ENCODE measurements at regions not wholly inside any gene's neighbourhood (a gene's known extent, or its start where the extent isn't known, plus 50 kb on each side); places are given as distances from the start of the nearest gene placed in this dataset.
A peak's percentile ranks its signal among the peaks of the same experiment; 100 is the strongest.

DNA sequence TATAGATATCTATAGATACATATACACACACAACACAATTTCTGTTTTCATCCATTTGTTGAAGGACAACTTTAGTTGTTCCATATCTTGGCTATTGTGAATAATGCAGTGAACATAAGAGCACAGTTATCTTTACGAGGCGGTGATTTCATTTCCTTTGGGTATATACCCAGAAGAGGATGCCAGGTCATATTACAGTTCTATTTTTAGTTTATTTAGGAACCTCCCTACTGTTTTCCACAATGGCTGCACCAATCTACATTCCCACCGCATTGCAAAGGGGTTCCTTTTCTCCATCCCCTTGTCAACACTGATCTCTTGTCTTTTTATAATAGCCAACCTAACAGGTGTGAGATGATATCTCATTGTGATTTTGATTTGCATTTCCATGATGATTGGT is 143.4 kb upstream of the ARHGAP5 start (continued):
- TF ChIP-seq, protein P1, sequence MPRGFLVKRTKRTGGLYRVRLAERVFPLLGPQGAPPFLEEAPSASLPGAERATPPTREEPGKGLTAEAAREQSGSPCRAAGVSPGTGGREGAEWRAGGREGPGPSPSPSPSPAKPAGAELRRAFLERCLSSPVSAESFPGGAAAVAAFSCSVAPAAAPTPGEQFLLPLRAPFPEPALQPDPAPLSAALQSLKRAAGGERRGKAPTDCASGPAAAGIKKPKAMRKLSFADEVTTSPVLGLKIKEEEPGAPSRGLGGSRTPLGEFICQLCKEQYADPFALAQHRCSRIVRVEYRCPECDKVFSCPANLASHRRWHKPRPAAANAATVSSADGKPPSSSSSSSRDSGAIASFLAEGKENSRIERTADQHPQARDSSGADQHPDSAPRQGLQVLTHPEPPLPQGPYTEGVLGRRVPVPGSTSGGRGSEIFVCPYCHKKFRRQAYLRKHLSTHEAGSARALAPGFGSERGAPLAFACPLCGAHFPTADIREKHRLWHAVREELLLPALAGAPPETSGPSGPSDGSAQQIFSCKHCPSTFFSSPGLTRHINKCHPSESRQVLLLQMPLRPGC (tag by site-specific recombination; IDR thresholded peaks at IDR 0.05) = no peak; the same call in 1 of the 2 replicates
- TF ChIP-seq SCRT2 (tag by site-specific recombination; IDR thresholded peaks at IDR 0.05) (no peak), ZNF654 (tag by site-specific recombination; IDR thresholded peaks at IDR 0.05; ENCODE audit: low read depth) (peak; percentile 4; the same call in 1 of the 2 replicates), ZNF341 (tag by site-specific recombination; IDR thresholded peaks at IDR 0.05; ENCODE audit: low read depth) (no peak), ZNF335 (tag by site-specific recombination; conservative IDR thresholded peaks at IDR 0.05) (no peak), ZBTB20 (tag by site-specific recombination; IDR thresholded peaks at IDR 0.05) (no peak), GLI2 (tag by site-specific recombination; IDR thresholded peaks at IDR 0.05; ENCODE audit: borderline replicate concordance, low read depth) (no peak), KLF16 (tag by site-specific recombination; IDR thresholded peaks at IDR 0.05) (no peak), ZNF214 (tag by site-specific recombination; IDR thresholded peaks at IDR 0.05; ENCODE audit: borderline replicate concordance) (no peak), ZNF112 (tag by site-specific recombination; IDR thresholded peaks at IDR 0.05) (no peak), ZNF621 (tag by site-specific recombination; IDR thresholded peaks at IDR 0.05) (no peak), ZNF677 (tag by site-specific recombination; IDR thresholded peaks at IDR 0.05) (no peak), ZNF350 (tag by site-specific recombination; IDR thresholded peaks at IDR 0.05) (no peak), ZNF223 (tag by site-specific recombination; IDR thresholded peaks at IDR 0.05) (no peak), ZNF324 (tag by site-specific recombination; IDR thresholded peaks at IDR 0.05) (no peak), WT1 (tag by site-specific recombination; IDR thresholded peaks at IDR 0.05) (peak; percentile 78)
- TF ChIP-seq, protein P2, sequence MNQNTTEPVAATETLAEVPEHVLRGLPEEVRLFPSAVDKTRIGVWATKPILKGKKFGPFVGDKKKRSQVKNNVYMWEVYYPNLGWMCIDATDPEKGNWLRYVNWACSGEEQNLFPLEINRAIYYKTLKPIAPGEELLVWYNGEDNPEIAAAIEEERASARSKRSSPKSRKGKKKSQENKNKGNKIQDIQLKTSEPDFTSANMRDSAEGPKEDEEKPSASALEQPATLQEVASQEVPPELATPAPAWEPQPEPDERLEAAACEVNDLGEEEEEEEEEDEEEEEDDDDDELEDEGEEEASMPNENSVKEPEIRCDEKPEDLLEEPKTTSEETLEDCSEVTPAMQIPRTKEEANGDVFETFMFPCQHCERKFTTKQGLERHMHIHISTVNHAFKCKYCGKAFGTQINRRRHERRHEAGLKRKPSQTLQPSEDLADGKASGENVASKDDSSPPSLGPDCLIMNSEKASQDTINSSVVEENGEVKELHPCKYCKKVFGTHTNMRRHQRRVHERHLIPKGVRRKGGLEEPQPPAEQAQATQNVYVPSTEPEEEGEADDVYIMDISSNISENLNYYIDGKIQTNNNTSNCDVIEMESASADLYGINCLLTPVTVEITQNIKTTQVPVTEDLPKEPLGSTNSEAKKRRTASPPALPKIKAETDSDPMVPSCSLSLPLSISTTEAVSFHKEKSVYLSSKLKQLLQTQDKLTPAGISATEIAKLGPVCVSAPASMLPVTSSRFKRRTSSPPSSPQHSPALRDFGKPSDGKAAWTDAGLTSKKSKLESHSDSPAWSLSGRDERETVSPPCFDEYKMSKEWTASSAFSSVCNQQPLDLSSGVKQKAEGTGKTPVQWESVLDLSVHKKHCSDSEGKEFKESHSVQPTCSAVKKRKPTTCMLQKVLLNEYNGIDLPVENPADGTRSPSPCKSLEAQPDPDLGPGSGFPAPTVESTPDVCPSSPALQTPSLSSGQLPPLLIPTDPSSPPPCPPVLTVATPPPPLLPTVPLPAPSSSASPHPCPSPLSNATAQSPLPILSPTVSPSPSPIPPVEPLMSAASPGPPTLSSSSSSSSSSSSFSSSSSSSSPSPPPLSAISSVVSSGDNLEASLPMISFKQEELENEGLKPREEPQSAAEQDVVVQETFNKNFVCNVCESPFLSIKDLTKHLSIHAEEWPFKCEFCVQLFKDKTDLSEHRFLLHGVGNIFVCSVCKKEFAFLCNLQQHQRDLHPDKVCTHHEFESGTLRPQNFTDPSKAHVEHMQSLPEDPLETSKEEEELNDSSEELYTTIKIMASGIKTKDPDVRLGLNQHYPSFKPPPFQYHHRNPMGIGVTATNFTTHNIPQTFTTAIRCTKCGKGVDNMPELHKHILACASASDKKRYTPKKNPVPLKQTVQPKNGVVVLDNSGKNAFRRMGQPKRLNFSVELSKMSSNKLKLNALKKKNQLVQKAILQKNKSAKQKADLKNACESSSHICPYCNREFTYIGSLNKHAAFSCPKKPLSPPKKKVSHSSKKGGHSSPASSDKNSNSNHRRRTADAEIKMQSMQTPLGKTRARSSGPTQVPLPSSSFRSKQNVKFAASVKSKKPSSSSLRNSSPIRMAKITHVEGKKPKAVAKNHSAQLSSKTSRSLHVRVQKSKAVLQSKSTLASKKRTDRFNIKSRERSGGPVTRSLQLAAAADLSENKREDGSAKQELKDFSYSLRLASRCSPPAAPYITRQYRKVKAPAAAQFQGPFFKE (tag by site-specific recombination; IDR thresholded peaks at IDR 0.05; ENCODE audit: borderline replicate concordance) = no peak
- TF ChIP-seq, protein P3, sequence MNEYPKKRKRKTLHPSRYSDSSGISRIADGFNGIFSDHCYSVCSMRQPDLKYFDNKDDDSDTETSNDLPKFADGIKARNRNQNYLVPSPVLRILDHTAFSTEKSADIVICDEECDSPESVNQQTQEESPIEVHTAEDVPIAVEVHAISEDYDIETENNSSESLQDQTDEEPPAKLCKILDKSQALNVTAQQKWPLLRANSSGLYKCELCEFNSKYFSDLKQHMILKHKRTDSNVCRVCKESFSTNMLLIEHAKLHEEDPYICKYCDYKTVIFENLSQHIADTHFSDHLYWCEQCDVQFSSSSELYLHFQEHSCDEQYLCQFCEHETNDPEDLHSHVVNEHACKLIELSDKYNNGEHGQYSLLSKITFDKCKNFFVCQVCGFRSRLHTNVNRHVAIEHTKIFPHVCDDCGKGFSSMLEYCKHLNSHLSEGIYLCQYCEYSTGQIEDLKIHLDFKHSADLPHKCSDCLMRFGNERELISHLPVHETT (tag by site-specific recombination; IDR thresholded peaks at IDR 0.05) = 0 out of 2 replicates have a peak, but pooled peaks have one; percentile 29
- TF ChIP-seq, protein P4, sequence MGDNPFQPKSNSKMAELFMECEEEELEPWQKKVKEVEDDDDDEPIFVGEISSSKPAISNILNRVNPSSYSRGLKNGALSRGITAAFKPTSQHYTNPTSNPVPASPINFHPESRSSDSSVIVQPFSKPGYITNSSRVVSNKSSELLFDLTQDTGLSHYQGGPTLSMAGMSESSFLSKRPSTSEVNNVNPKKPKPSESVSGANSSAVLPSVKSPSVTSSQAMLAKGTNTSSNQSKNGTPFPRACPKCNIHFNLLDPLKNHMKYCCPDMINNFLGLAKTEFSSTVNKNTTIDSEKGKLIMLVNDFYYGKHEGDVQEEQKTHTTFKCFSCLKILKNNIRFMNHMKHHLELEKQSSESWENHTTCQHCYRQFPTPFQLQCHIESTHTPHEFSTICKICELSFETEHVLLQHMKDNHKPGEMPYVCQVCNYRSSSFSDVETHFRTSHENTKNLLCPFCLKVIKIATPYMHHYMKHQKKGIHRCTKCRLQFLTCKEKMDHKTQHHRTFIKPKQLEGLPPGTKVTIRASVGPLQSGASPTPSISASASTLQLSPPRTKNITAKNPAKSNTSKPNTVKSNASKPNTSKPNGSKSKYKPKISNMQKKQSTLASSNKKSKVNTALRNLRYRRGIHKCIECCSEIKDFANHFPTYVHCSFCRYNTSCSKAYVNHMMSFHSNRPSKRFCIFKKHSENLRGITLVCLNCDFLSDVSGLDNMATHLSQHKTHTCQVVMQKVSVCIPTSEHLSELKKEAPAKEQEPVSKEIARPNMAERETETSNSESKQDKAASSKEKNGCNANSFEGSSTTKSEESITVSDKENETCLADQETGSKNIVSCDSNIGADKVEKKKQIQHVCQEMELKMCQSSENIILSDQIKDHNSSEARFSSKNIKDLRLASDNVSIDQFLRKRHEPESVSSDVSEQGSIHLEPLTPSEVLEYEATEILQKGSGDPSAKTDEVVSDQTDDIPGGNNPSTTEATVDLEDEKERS (tag by site-specific recombination; IDR thresholded peaks at IDR 0.05) = no peak
- TF ChIP-seq, protein P5, sequence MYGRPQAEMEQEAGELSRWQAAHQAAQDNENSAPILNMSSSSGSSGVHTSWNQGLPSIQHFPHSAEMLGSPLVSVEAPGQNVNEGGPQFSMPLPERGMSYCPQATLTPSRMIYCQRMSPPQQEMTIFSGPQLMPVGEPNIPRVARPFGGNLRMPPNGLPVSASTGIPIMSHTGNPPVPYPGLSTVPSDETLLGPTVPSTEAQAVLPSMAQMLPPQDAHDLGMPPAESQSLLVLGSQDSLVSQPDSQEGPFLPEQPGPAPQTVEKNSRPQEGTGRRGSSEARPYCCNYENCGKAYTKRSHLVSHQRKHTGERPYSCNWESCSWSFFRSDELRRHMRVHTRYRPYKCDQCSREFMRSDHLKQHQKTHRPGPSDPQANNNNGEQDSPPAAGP (tag by site-specific recombination; IDR thresholded peaks at IDR 0.05) = no peak
- TF ChIP-seq, protein P6, sequence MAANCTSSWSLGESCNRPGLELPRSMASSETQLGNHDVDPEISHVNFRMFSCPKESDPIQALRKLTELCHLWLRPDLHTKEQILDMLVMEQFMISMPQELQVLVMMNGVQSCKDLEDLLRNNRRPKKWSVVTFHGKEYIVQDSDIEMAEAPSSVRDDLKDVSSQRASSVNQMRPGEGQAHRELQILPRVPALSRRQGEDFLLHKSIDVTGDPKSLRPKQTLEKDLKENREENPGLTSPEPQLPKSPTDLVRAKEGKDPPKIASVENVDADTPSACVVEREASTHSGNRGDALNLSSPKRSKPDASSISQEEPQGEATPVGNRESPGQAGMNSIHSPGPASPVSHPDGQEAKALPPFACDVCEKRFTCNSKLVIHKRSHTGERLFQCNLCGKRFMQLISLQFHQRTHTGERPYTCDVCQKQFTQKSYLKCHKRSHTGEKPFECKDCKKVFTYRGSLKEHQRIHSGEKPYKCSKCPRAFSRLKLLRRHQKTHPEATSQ (tag by site-specific recombination; IDR thresholded peaks at IDR 0.05) = no peak
- TF ChIP-seq, protein P7, sequence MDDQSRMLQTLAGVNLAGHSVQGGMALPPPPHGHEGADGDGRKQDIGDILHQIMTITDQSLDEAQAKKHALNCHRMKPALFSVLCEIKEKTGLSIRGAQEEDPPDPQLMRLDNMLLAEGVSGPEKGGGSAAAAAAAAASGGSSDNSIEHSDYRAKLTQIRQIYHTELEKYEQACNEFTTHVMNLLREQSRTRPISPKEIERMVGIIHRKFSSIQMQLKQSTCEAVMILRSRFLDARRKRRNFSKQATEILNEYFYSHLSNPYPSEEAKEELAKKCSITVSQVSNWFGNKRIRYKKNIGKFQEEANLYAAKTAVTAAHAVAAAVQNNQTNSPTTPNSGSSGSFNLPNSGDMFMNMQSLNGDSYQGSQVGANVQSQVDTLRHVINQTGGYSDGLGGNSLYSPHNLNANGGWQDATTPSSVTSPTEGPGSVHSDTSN (CRISPR knock-in tag; IDR thresholded peaks at IDR 0.05) = no peak
- TF ChIP-seq, protein P8, sequence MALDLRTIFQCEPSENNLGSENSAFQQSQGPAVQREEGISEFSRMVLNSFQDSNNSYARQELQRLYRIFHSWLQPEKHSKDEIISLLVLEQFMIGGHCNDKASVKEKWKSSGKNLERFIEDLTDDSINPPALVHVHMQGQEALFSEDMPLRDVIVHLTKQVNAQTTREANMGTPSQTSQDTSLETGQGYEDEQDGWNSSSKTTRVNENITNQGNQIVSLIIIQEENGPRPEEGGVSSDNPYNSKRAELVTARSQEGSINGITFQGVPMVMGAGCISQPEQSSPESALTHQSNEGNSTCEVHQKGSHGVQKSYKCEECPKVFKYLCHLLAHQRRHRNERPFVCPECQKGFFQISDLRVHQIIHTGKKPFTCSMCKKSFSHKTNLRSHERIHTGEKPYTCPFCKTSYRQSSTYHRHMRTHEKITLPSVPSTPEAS (tag by site-specific recombination; IDR thresholded peaks at IDR 0.05) = no peak

All from HEK293 (cell line).